Fibroblast of gingiva (primary cell): ENCODE measurements at regions not wholly inside any gene's neighbourhood (a gene's known extent, or its start where the extent isn't known, plus 50 kb on each side); places are given as distances from the start of the nearest gene placed in this dataset.
"Not testable (repeated sequence)": the region's sequence is repeated elsewhere in the genome, so short reads cannot be mapped to it uniquely, and the experiment has no call there.

Experiments used
- DNase-seq: peaks from one replicate; pipeline ENCODE4 v3.0.0-alpha.2; 2011; ENCODE audit warnings: low read depth

DNA sequence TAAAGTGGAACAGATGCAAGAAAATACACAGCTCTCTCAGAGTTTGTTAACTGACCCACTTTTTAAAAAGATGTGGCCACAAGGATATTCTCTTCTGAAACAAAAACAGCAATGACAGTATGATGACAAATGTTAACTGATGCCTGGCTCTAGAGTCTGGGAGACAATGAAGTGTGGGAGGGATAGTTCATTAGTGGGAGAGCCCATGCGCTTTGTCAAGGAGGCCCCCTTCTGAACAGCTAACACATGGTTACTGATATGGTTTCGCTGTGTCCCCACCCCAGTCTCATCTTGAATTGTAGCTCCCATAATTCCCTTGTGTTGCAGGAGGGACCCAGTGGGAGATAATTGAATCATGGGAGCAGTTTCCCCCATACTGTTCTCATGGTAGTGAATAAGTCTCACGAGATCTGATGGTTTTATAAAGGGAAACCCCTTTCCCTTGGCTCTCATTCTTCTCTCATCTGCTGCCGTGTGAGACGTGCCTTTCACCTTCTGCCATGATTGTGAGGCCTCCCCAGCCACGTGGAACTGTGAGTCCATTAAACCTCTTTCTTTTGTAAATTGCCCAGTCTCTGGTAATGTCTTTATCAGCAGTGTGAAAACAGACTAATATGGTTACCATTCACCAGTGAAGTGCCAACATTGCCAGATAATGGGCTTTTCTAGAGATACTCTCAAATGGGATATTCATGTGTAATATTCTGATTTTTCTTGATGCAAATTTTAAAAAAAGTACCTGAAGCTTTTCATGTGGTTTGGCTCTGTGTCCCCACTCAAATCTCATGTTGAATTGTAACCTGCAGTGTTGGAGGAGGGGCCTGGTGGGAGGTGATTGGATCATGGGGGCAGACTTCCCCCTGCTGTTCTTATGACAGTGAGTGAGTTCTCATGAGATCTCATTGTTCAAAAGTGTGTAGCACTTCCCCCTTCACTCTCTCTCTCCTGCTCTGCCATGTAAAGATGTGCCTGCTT is 435.8 kb downstream of the SHISA9 start:
- not testable (repeated sequence) for DNase-seq

DNA sequence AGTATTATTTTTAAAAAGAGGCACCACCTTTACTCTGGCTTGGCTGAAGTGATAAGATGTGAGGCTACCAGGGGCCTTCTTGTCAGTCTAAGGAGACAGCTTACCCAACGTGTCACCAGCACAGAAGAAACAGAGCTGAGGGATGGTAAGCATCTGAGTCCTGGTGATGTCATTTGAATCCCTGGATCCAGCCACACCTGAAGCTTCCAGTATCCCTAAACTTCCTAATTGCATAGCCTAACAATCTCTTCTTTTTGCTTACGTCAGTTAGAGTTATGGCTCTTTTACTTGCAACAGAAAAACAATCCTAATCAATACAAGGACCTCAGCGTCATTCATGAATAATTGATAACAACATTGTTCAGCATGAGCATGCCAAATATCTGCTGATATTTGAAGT is 436.6 kb downstream of the SHISA9 start:
- DNase-seq = no peak

DNA sequence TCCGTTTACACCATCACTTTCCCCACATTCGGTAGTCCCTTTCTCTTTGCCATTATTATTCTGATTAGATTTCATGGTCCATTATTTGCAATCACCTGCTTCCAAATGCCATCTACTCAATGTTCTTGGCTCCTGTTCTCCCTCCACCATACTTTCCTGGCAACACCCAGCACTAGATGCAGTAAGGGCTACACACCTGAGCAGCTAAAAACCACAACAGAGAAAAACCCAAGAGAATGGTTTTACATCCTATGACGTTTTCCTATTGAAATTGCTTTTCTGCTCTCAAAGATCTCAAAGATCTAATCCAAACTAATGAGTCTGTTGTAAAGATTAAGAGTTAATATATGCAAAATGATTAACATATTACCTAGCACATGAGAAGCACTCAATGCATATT is 441.3 kb downstream of the SHISA9 start:
- DNase-seq = no peak

DNA sequence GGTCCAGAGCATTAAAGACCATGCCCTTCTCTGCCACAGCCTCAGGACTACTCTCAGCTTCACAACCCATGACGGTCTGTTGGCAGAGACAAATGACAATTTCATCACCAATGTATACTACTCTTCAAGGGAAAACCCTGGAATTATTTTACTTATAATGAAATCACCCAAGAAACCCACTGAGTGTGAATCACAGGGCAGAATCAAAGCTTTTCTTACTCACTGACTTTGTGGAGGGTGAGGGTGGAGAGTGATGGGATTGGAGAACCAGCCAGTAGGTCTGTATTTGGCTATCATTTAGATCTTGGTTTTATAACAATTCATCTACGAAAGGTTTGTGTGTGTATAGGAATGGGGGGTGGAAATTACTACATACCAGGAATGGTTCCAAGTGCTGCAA is 442.6 kb downstream of the SHISA9 start:
- no peak for DNase-seq

DNA sequence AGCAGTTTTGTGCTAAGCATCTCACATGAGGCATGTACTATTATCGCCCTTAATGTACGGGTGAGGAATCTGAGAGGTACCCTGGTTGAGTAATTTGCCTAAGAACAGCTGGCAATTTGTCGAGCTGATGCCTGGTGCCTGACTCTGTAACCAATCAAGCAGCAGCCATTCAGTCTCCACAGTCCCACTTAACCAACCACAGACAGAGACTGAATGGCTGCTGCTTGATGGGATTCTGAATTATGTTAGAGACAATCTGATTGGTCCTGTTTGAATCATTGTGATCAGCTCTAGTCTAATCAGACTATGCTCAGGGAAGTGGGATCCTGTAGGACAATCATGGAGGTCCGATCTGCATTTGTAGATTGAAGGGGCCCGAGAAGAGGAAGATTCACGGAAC is 447.0 kb downstream of the SHISA9 start:
- no peak for DNase-seq

DNA sequence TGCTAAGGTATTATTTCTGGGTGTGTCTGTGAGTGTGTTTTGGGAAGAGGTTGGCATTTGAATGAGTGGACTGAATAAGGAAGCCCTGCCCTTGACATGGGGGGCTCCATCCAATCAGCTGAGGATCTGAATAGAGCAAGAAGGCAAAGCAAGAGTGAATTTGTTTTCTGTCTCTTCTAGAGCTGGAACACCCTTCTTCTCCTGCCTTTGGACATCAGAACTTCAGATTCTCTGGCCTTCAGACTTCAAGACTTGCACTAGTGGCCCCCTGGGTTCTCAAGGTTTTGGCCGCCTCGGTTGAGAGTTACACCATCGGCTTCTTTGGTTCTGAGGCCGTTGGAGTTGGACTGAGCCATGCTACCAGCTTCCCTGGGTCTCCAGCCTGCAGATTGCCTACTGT is 448.6 kb downstream of the SHISA9 start:
- DNase-seq = no peak

DNA sequence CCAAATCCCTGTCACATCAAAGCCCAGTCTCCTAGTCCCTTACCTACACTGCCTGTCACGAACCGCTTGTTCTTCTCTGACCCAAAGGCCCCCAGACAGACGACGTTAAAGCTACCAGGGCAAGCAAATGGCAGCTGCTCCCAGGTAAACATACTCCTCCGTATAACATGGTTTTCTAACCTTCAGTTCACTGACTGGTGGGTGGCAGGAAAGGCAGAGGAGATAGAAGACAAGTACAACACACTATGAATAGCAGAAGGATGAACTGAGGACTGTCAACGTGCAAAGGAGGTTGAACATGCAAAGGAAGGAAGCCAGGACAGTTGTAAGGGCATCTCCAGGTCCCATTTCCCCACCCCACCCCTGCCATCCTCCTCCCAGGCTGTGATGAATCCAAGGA is 449.8 kb downstream of the SHISA9 start:
- no peak for DNase-seq

DNA sequence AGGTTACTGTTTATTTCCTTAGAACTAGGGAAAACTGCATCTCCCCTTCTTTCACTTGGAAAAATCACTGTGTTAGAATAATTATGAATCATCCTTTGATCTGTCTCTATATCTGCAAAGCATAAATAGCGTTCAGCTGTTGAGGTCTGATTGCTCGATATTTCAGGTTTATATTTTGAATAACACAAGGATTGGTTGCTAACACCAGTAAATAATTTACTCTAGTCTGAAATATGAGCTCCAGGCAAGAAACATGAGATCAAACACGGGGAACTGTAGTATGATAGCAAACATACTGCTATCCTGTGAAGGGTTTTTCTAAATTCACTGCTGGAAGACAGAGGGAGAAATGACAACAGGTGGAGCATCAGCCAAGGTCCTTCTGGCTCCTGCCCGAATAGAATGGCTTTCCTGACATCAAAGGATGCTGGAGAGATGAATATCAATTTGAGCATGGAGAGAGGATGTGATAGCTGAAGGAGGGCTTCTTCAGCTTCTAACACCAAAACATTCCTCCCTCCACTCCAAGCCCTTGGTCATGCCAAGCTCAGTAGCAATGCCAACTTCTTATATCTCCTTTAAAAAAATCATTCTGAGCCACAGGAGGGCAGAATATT is 450.3 kb downstream of the SHISA9 start:
- no peak for DNase-seq

DNA sequence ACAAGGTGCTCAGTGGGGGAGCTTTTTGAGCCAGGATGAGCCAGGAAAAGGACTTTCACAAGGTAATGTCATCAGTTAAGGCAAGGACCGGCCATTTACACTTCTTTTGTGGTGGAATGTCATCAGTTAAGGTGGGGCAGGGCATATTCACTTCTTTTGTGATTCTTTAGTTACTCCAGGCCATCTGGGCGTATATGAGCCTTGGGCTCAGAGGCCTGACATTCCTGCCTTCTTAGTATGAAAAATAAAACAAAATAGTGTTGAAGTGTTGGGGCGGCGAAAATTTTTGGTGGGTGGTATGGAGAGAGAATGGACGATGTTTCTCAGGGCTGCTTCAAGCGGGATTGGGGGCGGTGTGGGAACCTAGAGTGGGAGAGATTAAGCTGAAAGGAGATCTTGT is 451.4 kb downstream of the SHISA9 start:
- DNase-seq = not testable (repeated sequence)

DNA sequence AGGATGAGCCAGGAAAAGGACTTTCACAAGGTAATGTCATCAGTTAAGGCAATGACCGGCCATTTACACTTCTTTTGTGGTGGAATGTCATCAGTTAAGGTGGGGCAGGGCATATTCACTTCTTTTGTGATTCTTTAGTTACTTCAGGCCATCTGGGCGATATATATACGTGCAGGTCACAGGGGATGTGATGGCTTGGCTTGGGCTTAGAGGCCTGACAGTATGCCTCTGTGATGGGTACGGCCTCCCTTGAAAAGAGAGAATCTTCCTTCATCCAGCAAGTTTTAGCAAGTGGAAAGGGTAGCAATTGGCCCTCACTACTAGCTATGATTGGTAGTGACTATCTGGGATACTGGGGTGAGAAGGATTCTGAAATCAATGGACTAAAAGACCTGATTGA is 456.4 kb downstream of the SHISA9 start:
- not testable (repeated sequence) for DNase-seq

DNA sequence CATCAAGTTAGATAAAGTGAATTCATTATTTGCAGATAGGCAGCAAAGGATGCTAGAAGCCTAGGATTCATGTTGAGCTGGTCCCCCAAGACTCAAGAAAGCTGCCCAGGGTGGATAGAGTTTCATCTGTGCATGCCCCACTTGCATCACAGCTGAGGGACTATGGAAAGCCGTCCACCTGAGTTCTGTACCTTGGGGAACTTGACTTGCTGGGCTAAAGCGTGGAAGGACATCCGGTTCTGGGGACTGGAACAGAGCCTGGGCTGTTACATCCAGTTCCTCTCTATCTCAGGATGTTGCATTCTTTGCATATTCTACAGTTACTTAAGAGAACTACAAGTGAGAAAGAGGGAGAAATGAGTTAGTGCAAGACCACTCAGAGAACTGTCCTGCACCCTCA is 458.4 kb downstream of the SHISA9 start:
- DNase-seq = no peak

DNA sequence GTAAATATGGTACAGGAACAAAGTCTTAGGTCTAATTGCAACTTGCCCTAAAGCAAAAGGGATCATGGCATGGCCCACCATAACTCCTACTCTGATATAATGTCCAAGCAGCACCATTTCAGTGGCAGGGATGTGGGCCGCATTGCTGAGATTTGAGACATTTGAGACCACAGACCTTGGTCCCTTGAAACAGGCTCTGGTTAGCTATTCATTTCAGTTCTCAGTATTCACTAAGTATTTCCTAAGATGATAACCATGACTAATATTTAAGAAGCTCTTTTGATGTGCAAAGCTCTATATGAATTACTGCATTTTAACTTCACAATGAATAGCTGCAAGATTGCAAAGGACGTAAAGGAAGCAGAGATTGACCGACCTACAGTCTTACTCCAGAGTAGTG is 471.0 kb downstream of the SHISA9 start:
- DNase-seq = no peak

DNA sequence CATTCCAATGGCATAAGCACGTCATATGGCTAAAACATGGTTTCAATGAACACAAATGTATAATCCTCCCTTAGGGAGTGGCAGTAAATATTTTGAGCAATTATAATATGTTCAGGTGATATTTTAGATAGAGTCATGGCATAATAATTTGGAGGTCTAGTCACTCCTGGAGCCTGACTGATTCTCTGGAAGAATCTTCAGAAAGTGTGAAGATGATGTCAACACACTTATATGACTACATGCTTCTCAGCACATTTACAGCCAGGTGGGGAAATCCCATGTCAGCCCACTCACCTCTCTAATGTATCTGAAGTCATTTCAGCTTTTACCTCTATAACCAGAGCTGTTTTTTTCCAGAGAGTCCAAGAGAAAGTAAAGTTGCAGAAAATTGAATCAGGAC is 474.8 kb downstream of the SHISA9 start:
- DNase-seq = no peak

DNA sequence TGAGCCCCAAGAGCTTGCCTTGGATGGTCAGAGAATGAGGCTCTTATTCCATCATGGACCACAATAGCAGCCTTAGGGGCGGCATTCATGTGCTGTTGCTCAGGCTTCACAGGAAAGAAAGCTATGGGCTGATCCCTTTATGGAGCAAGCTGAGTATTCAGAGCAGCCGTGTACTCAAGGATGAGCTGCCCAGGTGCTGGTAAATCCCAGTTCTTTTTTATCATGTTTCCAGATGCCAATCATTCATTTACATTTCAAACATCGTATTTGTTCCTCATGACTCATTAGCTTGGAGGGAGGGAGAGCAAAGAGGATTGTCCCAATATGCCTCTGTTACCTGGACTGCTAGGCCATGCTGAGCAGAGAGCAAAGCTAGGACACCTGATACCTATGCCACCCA is 475.7 kb downstream of the SHISA9 start:
- DNase-seq = no peak

DNA sequence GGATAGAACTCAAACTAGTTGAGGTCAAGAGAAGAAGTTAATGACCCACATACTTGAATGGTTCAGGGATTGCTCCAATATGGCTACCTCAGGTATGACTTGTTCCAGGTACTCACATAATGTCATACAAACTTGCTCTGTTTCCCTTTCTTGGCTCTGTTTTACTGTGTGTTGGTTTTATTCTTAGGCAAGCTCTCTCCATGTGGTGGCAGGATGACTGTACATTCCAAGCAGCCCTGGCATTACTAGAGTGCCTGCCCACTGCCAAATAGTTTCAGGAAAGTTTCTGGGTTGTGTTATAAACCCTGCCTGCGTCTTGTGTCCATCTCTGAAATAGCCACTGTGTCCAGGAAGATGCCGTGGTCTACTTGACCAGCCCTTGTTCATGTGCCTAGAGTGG is 476.8 kb downstream of the SHISA9 start:
- DNase-seq = no peak

DNA sequence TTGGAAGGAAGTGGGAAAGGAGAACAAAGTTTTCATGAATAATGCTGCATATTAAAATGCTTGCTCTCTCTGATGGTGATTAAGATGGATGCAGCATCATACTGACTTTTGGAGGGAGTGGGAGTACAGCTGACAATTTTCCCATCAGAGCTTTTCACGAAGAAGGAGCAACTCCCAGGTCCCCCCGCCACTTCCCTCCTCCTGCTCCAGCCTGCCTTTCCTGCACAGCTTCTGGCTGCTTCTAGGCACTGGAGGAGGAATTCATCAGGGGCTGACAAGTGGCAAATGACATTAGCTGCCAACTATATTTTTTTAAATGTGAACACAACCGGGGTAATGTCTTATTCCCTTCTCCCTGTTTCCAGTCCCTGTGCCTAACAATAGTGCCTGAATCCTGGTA is 477.9 kb downstream of the SHISA9 start:
- no peak for DNase-seq

DNA sequence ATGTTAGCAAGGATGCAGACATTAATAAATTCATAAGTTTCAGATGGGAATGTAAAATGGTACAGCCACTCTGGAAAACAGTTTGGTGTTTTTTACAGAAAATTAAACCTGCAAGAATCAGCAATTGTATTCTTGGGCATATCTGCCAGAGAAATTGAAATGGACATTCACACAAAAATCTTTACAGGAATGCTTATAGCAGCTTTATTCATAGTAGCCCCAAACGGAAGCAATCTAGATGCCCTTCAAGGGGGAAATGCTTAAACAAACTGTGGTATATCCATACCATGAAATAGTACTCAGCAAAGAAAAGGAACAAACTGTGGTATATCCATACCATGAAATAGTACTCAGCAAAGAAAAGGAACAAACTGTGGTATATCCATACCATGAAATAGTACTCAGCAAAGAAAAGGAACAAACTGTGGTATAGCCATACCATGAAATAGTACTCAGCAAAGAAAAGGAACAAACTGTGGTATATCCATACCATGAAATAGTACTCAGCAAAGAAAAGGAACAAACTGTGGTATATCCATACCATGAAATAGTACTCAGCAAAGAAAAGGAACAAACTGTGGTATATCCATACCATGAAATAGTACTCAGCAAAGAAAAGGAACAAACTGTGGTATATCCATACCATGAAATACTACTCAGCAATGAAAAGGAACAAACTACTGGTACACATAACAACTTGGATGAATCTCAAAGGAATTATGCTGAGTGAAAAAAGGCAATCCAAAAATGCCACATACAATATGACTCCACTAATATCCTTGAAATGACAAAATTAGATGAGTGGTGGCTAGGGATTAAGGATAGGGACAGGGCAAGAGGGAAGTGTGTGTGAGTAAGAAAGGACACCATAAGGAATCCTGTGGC is 484.0 kb downstream of the SHISA9 start:
- not testable (repeated sequence) for DNase-seq

DNA sequence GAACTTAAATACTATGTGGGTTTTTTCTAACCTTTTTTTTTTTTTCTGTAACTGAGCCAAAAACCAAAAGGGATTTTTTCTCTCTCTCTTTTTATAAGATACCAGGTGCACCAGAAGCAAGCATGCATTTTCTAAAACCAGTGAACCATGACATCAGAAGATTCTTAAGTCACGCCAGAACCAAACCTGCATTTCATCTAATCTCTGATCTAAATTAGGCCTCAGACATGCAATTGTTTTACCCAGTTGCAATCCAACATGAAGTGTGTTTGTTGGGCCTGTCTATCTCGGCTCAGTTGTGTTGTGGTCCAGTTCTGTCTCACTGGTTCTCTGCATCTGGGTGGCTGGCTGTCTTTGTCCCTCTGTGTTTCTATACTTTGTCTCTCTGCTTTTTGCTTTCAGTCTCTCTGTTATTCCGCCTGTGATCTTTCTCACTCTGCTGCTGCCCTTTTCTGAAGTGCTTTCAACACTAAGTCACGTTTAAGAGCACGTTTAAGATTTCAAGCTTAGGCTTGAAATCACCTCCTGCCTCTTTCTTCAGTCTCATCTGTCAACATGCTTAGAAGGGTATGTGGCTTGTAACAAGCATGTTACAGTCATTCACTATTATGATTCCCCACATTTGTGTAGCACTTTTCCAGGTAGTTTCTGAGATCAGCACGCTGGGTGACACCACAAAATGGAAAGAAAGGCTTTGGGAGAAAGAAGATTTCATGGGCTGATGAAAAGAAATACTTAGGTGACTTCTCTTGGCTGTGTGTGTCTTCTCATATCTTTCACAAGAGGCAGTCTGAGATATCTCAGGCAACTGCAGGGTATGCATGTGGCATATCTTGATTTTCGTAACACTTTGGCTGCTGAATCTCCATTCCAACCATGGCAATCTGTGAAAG is 488.9 kb downstream of the SHISA9 start:
- no peak for DNase-seq

DNA sequence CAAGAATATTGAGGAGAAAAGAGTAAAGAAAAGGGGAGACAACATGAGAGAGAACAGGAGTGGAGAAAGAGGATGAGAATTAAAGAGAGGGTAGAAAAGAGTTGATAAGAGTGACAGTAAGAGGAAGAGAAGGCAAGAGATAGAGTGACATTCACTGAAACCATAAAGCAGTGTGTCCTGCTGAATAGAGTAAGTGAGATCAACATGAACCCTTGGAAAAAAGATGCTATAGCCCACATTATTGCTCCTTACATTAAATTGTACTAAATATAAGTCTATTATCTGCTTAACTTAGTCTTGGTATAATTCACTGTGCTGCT is 489.5 kb downstream of the SHISA9 start:
- no peak for DNase-seq

DNA sequence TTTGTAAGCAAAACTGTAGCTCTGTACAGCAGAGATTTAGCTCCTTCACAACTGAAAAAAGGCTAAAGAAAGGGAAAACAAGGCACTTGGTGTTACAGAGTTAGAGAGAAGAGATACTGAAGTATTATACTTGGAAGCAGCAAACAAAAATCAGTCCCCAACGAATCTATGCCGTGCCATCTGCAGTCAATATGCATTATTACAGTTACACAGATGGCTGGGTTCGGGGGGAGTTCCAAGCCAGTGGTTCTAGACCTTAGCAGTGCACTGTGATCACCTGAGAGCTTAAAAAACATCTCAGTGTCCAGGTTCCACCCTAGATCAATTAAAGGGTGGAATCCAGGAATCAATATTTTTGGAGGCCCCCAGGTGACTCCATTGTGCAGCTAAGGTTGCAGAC is 489.9 kb downstream of the SHISA9 start:
- no peak for DNase-seq

DNA sequence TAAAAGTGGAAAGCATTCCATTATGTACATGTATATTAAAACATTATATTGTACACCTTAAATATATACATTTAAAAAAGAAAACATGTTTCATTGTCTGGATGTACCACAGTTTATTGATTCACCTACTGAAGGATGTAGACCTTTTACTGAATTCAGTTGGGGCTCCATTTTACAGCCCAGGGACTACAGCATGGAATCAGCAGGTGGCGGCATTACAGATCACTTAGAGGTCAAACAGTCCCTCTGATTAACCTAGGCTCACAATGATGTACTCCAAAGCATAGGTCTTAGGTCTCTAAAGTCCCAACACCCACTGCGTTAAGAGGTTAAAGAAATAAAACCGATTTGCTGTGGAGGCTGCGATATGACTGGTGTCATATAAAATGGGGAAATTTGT is 490.9 kb downstream of the SHISA9 start:
- no peak for DNase-seq

DNA sequence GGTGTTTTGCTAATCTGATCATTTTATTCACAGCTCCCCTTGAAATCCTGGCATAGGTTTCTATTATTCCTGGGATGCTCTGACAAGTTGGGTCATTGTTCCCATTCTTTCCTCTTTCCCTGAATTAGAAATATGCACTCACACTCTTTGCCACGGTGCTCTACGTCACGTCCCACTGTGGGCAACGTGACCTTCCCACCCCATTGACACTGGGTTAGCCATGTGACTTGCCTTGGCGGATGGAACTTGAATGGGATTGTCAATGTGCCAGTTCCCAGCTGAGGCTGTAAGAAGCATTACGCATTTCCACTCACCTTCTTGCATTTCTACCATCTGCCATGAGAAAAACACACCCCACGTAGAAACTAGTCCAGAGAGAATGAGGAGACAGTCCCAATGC is 492.4 kb downstream of the SHISA9 start:
- no peak for DNase-seq
